BJ (cell line): ENCODE measurements at regions not wholly inside any gene's neighbourhood (a gene's known extent, or its start where the extent isn't known, plus 50 kb on each side); places are given as distances from the start of the nearest gene placed in this dataset.
"Not testable (repeated sequence)": the region's sequence is repeated elsewhere in the genome, so short reads cannot be mapped to it uniquely, and the experiment has no call there.

ENCODE experiments used
- CTCF ChIA-PET: fragments of 350-600 bp; formaldehyde crosslinking; extraction: SDS; loops from one replicate; lab custom pipeline; 2021; ENCODE audit warnings: antibody characterized with exemption, inconsistent platforms; lab: Yijun Ruan, JAX
- POLR2A ChIA-PET: fragments of 300-600 bp; sonication (Branson Sonifier 250); formaldehyde crosslinking; extraction: SDS; loops from one replicate; lab custom pipeline; 2021; ENCODE audit warnings: antibody characterized with exemption; lab: Charles Lee
- DNase-seq: peaks from one replicate; pipeline ENCODE4 v3.0.0-alpha.2; 2011; ENCODE audit warnings: low read depth
- H3K27me3 ChIP-seq: 2 replicates; pipeline ENCODE4 v1.6.0; 2011; ENCODE audit warnings: low read length; ENCODE audit not compliant: control insufficient read depth, insufficient read depth
- H3K36me3 ChIP-seq: 2 replicates; pipeline ENCODE4 v1.5.1; 2011; ENCODE audit warnings: low read length; ENCODE audit not compliant: control insufficient read depth, insufficient read depth
- H3K4me3 ChIP-seq: 2 replicates; pipeline ENCODE4 v1.5.1; 2011; ENCODE audit warnings: low read depth, mild to moderate bottlenecking, control low read depth, low read length
- TF ChIP-seq, protein P1 (sequence below): IDR thresholded peaks from 2 replicates; pipeline ENCODE4 v1.5.1; 2011; ENCODE audit warnings: low read depth, mild to moderate bottlenecking, control low read depth, inconsistent platforms, low read length, moderate library complexity; ENCODE audit not compliant: insufficient read depth

DNA sequence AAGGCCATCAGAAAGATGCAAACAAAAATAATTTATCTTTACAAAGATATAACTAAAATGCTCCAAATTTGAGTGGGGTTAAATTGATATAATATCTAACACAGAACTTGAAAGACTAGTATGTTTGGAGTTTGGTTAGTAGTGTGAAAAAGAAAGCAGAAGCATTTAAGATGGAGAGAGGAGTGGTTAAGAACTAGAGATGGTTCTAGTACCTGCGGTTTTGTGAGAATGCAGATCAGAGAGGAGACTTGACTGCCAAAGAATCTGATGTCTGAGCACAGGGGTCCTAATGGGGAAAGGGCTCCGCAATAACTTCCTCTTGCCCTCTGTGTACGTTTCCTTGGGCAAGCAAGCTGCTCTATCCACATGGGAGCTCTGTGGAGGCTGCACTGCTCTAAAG is 506.8 kb upstream of the COBL start:
- Histone ChIP-seq H3K27me3 (no peaks in the 10 kb centered on the region), H3K4me3 (no peak overlapping the region), H3K36me3 (no peaks in the 10 kb centered on the region)
- TF ChIP-seq, protein P1, sequence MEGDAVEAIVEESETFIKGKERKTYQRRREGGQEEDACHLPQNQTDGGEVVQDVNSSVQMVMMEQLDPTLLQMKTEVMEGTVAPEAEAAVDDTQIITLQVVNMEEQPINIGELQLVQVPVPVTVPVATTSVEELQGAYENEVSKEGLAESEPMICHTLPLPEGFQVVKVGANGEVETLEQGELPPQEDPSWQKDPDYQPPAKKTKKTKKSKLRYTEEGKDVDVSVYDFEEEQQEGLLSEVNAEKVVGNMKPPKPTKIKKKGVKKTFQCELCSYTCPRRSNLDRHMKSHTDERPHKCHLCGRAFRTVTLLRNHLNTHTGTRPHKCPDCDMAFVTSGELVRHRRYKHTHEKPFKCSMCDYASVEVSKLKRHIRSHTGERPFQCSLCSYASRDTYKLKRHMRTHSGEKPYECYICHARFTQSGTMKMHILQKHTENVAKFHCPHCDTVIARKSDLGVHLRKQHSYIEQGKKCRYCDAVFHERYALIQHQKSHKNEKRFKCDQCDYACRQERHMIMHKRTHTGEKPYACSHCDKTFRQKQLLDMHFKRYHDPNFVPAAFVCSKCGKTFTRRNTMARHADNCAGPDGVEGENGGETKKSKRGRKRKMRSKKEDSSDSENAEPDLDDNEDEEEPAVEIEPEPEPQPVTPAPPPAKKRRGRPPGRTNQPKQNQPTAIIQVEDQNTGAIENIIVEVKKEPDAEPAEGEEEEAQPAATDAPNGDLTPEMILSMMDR: no peak
- POLR2A ChIA-PET: no interaction called here
- CTCF ChIA-PET: interaction anchor here (1.0 kb wide), 1 partner anchor 9 kb away, joined by 3 read pairs; no protein-coding TSS in a partner anchor
- DNase-seq: no peak

DNA sequence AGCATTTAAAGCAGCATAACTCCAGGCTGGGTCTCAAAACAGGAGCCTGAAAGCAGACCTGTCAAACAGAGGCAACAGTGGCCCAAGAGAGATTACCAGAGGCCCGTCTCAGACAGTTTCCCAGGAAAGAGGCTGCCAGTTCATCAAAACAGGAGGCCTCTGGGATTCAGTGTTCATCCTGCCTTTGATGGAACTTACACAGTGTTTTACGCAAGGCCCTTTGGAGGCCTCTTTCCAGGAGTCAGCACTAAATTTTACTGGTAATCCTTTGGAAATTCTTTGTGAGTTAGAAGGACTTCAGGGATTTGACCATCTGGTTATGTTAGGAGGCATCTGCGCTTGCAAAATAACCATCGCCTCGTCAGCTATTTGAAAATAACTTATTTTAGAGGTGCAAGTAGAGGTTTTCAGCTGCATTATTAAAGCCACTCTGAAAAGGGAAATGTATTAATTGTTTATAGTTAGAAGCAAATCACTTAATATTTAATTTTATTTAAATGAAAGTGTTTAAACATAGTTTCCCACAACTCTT is 501.2 kb upstream of the COBL start:
- POLR2A ChIA-PET: no interaction called here

DNA sequence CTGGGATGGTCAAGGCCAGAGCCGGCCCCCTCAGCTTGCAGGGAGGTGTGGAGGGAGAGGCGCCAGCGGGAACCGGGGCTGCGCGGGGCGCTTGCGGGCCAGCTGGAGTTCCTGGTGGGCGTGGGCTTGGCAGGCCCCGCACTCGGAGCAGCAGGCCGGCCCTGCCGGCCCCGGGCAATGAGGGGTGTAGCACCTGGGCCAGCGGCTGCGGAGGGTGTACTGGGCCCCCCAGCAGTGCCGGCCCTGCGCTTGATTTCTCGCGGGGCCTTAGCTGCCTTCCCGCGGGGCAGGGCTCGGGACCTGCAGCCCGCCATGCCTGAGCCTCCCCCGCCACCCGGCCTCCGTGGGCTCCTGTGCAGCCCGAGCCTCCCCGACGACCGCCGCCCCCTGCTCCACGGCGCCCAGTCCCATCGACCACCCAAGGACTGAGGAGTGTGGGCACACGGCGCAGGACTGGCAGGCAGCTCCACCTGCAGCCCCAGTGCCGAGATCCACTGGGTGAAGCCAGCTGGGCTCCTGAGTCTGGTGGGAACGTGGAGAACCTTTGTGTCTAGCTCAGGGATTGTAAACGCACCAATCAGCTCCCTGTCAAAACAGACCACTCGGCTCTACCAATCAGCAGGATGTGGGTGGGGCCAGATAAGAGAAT is 489.3 kb upstream of the COBL start:
- POLR2A ChIA-PET, CTCF ChIA-PET, H3K27me3 ChIP-seq, H3K36me3 ChIP-seq, DNase-seq, H3K4me3 ChIP-seq: not testable (repeated sequence)

More for the DNA sequence above, 501.2 kb upstream of the COBL start:
- TF ChIP-seq, protein P1: no peak
- H3K27me3 ChIP-seq: no peaks in the 10 kb centered on the region
- no peak for DNase-seq
- CTCF ChIA-PET: no interaction called here
- no peak overlapping the region for H3K4me3 ChIP-seq
- H3K36me3 ChIP-seq: no peaks in the 10 kb centered on the region

DNA sequence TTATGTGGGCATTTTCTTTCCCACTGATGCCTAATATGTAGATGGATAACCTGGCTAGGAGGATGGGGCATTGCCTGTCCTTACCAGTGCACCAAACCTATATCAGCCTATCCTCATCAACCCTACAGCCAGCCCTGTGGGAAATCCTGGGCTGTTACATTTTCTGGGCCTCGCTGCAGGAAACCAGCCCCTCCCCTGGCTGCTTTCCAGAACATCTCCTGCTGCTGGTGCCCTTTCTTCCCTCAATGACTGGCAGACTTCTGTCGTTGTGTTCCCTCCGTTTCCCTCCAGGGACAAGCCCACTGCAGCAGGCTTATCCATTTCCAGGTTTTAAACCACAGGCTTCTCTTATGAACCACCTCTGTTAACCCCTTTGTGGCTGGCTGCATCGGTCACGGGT is 486.1 kb upstream of the COBL start:
- ChIA-PET CTCF (no interaction called here), POLR2A (no interaction called here)
- TF ChIP-seq, protein P1: no peak
- no peaks in the 10 kb centered on the region for H3K36me3 ChIP-seq
- no peak for DNase-seq
- H3K27me3 ChIP-seq: no peaks in the 10 kb centered on the region
- H3K4me3 ChIP-seq: no peak overlapping the region

DNA sequence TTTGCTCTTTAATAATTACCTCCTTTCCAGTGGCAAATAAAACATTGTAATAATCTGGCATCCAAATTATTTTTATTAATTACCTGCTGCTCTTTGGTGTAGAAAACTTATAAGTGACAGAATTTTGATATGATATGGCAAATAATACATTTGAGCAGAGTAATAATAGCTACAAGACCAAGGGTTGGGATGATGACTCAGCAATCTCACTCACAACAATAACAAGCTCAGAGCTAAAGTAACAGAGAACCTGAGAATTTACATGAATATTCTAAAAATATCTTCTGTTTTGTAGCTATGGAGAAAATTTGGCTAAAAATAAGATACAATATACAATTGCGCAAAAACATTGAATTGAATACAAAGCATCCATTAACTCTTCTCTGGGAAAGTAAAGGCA is 480.8 kb upstream of the COBL start:
- POLR2A ChIA-PET: no interaction called here
- no peak for DNase-seq
- no peaks in the 10 kb centered on the region for H3K27me3 ChIP-seq
- CTCF ChIA-PET: interaction anchor here (0.7 kb wide), 1 partner anchor 55 kb away, joined by 3 read pairs; no protein-coding TSS in a partner anchor
- H3K4me3 ChIP-seq: no peak overlapping the region
- TF ChIP-seq, protein P1: no peak
- no peaks in the 10 kb centered on the region for H3K36me3 ChIP-seq

DNA sequence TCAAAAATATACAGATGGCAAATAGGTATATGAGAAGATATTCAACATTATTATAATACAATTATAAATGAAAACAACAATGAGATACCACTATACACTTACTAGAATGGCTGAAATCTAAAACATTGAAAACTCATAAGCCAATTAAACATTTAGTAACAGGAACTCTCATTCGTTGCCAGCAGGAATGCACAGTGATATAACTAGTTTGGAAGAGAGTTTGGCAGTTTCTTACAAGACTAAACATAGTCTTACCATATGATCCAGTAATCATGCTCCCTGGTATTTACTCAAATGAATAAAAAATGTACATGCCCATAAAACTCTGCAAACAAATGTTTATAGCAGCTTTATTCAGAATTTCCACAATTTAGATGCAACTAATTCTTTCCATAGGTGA is 476.2 kb upstream of the COBL start:
- POLR2A ChIA-PET: no interaction called here
- Histone ChIP-seq H3K27me3 (no peaks in the 10 kb centered on the region), H3K4me3 (no peak overlapping the region), H3K36me3 (no peaks in the 10 kb centered on the region)
- CTCF ChIA-PET: no interaction called here
- no peak for DNase-seq
- TF ChIP-seq, protein P1: no peak
